AG09319 (cell line): ENCODE measurements at regions not wholly inside any gene's neighbourhood (a gene's known extent, or its start where the extent isn't known, plus 50 kb on each side); places are given as distances from the start of the nearest gene placed in this dataset.

Experiments used
- DNase-seq: peaks from one replicate; pipeline ENCODE4 v3.0.0-alpha.2; 2010; ENCODE audit warnings: low read depth; ENCODE audit errors: extremely low read depth
- CTCF ChIP-seq: IDR thresholded peaks from 2 replicates; pipeline ENCODE4 v1.5.1; 2011; ENCODE audit warnings: low read depth, mild to moderate bottlenecking, inconsistent platforms, low read length, moderate library complexity

GRCh38 chr1:56436296-56436695 is 143.1 kb downstream of the PLPP3 start:
- no peak for DNase-seq
- TF ChIP-seq CTCF: no peak

GRCh38 chr1:56435434-56436262 is 143.7 kb downstream of the PLPP3 start:
- DNase-seq: no peak
- TF ChIP-seq CTCF: no peak

GRCh38 chr1:56434740-56435139 is 144.6 kb downstream of the PLPP3 start:
- no peak; the same call in none of the 2 replicates for TF ChIP-seq CTCF
- DNase-seq: no peak

GRCh38 chr1:56434025-56434424 is 145.3 kb downstream of the PLPP3 start:
- TF ChIP-seq CTCF: no peak
- DNase-seq: no peak

GRCh38 chr1:56433056-56433577 is 146.2 kb downstream of the PLPP3 start:
- no peak for DNase-seq

GRCh38 chr1:56432166-56432971 is 147.0 kb downstream of the PLPP3 start:
- DNase-seq: no peak
- no peak for TF ChIP-seq CTCF

More at GRCh38 chr1:56433056-56433577, 146.2 kb downstream of the PLPP3 start:
- no peak for TF ChIP-seq CTCF
